DMS114 treated with DMSO at 0.1 percent for 48 hours (cell line): ENCODE measurements at regions not wholly inside any gene's neighbourhood (a gene's known extent, or its start where the extent isn't known, plus 50 kb on each side); places are given as distances from the start of the nearest gene placed in this dataset.
A peak's percentile ranks its signal among the peaks of the same experiment; 100 is the strongest.
"Not testable (repeated sequence)": the region's sequence is repeated elsewhere in the genome, so short reads cannot be mapped to it uniquely, and the experiment has no call there.

ENCODE experiments used
- DNase-seq: peaks from one replicate; lab custom pipeline; 2025; ENCODE audit not compliant: unreplicated experiment; lab: John Stamatoyannopoulos, UW

GRCh38 chr3:152151216-152151876, 117.4 kb upstream of the MBNL1 start:
- DNase-seq: no peak

- DNase-seq: not testable (repeated sequence)
Measured at GRCh38 chr3:152151877-152152765, 116.6 kb upstream of the MBNL1 start.

- not testable (repeated sequence) for DNase-seq
Measured at GRCh38 chr3:152153115-152153514, 115.6 kb upstream of the MBNL1 start.

GRCh38 chr3:152155246-152156020, 113.3 kb upstream of the MBNL1 start:
- DNase-seq: no peak

GRCh38 chr3:152156880-152157279, 111.8 kb upstream of the MBNL1 start:
- DNase-seq: no peak

- DNase-seq: no peak
Measured at GRCh38 chr3:152157337-152157736, 111.4 kb upstream of the MBNL1 start.

GRCh38 chr3:152159328-152159727, 109.4 kb upstream of the MBNL1 start:
- DNase-seq: no peak

- DNase-seq: no peak
Measured at GRCh38 chr3:152160350-152161011, 108.2 kb upstream of the MBNL1 start.

GRCh38 chr3:152172460-152172859, 96.3 kb upstream of the MBNL1 start:
- DNase-seq: no peak

GRCh38 chr3:152173627-152174026, 95.1 kb upstream of the MBNL1 start:
- DNase-seq: no peak

GRCh38 chr3:152174876-152175527, 93.7 kb upstream of the MBNL1 start:
- DNase-seq: no peak

GRCh38 chr3:152175528-152175889, 93.2 kb upstream of the MBNL1 start:
- no peak for DNase-seq

- no peak for DNase-seq
Measured at GRCh38 chr3:152176241-152176640, 92.5 kb upstream of the MBNL1 start.

- DNase-seq: no peak
Measured at GRCh38 chr3:152176998-152177397, 91.7 kb upstream of the MBNL1 start.

- DNase-seq: no peak
Measured at GRCh38 chr3:152177757-152178156, 91.0 kb upstream of the MBNL1 start.

GRCh38 chr3:152183473-152183872, 85.3 kb upstream of the MBNL1 start:
- peak; percentile 47 for DNase-seq

- DNase-seq: no peak
Measured at GRCh38 chr3:152184971-152185686, 83.6 kb upstream of the MBNL1 start.

GRCh38 chr3:152185891-152186630, 82.7 kb upstream of the MBNL1 start:
- no peak for DNase-seq

GRCh38 chr3:152190636-152191183, 78.0 kb upstream of the MBNL1 start:
- no peak for DNase-seq
